GM23248 (cell line): ENCODE measurements at regions not wholly inside any gene's neighbourhood (a gene's known extent, or its start where the extent isn't known, plus 50 kb on each side); places are given as distances from the start of the nearest gene placed in this dataset.

ENCODE experiments used
- EZH2 ChIP-seq: fragments of 200-600 bp; sonication (generic); IDR thresholded peaks from 2 replicates; pipeline ENCODE4 v1.6.1; 2018; ENCODE audit warnings: antibody characterized with exemption, mild to moderate bottlenecking; ENCODE audit not compliant: insufficient read depth, poor library complexity, severe bottlenecking
- EZH2phosphoT487 ChIP-seq: fragments of 200-600 bp; sonication (generic); IDR thresholded peaks from 2 replicates; pipeline ENCODE4 v1.6.1; 2018; ENCODE audit warnings: antibody characterized with exemption, moderate library complexity, mild to moderate bottlenecking, low read depth; ENCODE audit not compliant: insufficient read depth

DNA sequence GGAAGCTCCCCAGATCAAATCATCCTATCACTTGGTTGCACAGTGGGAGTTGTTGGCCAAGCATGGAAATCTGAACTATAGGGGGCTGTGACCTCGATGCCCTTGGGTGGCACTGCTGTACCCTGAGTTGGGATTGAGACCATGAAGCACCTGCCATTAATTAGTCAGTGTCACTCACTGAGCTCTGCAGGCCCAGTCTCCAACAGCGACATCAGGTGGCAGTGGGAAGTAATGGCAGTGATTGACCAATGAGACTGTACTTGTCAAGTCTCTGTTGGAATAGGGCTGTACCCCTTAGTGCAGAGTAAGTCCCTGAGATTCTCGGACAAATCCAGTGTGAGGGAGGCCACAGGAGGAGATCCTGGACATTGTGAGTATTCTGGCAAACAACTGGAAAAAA, 118.0 kb upstream of the RPL38 start:
- TF ChIP-seq EZH2phosphoT487 (no peak), EZH2 (no peak)
